A549 (cell line): ENCODE measurements at regions not wholly inside any gene's neighbourhood (a gene's known extent, or its start where the extent isn't known, plus 50 kb on each side); places are given as distances from the start of the nearest gene placed in this dataset.

ENCODE experiments used
- CHD2 ChIP-seq: fragments of 150-350 bp; IDR thresholded peaks from 2 replicates; pipeline ENCODE4 v1.6.1; 2014; ENCODE audit warnings: low read length; ENCODE audit not compliant: partially characterized antibody
- CHD4 ChIP-seq: fragments of 200-600 bp; sonication (generic); IDR thresholded peaks from 2 replicates; pipeline ENCODE4 v1.6.1; 2016; ENCODE audit warnings: antibody characterized with exemption, mild to moderate bottlenecking, borderline replicate concordance
- EP300 ChIP-seq, 2 experiments: fragments of >200 bp; sonication (Bioruptor Twin); formaldehyde crosslinking; IDR thresholded peaks; 2 replicates in 1 of 2; 3 replicates in 1 of 2; pipeline ENCODE4 v1.6.1; 2016 to 2017
- MYC ChIP-seq: IDR thresholded peaks from 2 replicates; pipeline ENCODE4 v1.6.1; 2012; ENCODE audit warnings: mild to moderate bottlenecking, inconsistent platforms, low read length, improper control_type of control experiment, borderline replicate concordance
- PHF8 ChIP-seq: fragments of 200-600 bp; sonication (generic); IDR thresholded peaks from 2 replicates; pipeline ENCODE4 v1.6.1; 2016; ENCODE audit warnings: low read depth, mild to moderate bottlenecking, antibody characterized with exemption, moderate library complexity, borderline replicate concordance
- RCOR1 ChIP-seq: fragments of 150-350 bp; IDR thresholded peaks from 2 replicates; pipeline ENCODE4 v1.6.1; 2014; ENCODE audit warnings: antibody characterized with exemption, low read length, low read depth
- SMC3 ChIP-seq: fragments of >200 bp; sonication (Bioruptor Twin); formaldehyde crosslinking; IDR thresholded peaks from 3 replicates; pipeline ENCODE4 v1.6.1; 2018; ENCODE audit warnings: inconsistent platforms
- TP53 ChIP-seq: fragments of 250-450 bp; sonication (Bioruptor Pico); IDR thresholded peaks from 2 replicates; pipeline ENCODE4 v1.5.0; 2021; ENCODE audit warnings: mild to moderate bottlenecking, moderate library complexity
- ZFP36 ChIP-seq: fragments of 450-650 bp; IDR thresholded peaks from 2 replicates; pipeline ENCODE4 v1.6.1; 2014; ENCODE audit warnings: borderline replicate concordance; ENCODE audit not compliant: partially characterized antibody
- TF ChIP-seq, protein P1 (sequence below): fragments of >200 bp; sonication (Bioruptor Twin); formaldehyde crosslinking; IDR thresholded peaks from 3 replicates; pipeline ENCODE4 v1.5.1; 2016

DNA sequence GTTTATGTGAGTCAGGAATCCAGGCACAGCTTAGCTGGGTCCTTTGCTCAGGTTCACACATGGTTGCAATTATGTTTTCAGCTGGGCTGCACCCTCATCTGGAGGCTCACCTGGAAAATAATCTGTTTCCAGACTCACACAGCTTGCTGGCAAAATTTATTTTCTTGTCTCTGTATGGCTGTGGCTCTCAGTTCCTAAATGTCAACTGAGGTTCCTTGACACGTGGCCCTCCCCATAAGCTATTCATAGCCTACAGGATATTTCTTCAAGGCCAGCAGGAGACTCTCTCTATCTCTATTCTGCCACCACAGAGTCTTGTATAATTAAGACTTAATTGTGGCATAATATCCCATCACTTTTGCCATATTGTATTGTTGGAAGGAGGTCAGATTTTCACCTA lies 732.0 kb downstream of the CDH18 start:
- TF ChIP-seq, protein P1, sequence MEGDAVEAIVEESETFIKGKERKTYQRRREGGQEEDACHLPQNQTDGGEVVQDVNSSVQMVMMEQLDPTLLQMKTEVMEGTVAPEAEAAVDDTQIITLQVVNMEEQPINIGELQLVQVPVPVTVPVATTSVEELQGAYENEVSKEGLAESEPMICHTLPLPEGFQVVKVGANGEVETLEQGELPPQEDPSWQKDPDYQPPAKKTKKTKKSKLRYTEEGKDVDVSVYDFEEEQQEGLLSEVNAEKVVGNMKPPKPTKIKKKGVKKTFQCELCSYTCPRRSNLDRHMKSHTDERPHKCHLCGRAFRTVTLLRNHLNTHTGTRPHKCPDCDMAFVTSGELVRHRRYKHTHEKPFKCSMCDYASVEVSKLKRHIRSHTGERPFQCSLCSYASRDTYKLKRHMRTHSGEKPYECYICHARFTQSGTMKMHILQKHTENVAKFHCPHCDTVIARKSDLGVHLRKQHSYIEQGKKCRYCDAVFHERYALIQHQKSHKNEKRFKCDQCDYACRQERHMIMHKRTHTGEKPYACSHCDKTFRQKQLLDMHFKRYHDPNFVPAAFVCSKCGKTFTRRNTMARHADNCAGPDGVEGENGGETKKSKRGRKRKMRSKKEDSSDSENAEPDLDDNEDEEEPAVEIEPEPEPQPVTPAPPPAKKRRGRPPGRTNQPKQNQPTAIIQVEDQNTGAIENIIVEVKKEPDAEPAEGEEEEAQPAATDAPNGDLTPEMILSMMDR = no peak
- TF ChIP-seq TP53 (CRISPR knock-in tag) (no peak), MYC (no peak), SMC3 (no peak), EP300 (IDR thresholded peaks at IDR 0.05) (no peak), CHD4 (no peak), PHF8 (no peak), CHD2 (no peak), RCOR1 (no peak), ZFP36 (no peak)
